GM18505 (cell line): ENCODE measurements at regions not wholly inside any gene's neighbourhood (a gene's known extent, or its start where the extent isn't known, plus 50 kb on each side); places are given as distances from the start of the nearest gene placed in this dataset.

Experiments
- ATAC-seq: cut with Tn5 transposase; IDR thresholded peaks from one replicate; pipeline ENCODE4 v1.9.1; 2021; ENCODE audit not compliant: unreplicated experiment
- POLR2A ChIP-seq: IDR thresholded peaks from 4 replicates; pipeline ENCODE4 v1.6.1; 2011; ENCODE audit warnings: borderline replicate concordance; ENCODE audit not compliant: insufficient read depth, insufficient read length; ENCODE audit errors: extremely low read depth

DNA sequence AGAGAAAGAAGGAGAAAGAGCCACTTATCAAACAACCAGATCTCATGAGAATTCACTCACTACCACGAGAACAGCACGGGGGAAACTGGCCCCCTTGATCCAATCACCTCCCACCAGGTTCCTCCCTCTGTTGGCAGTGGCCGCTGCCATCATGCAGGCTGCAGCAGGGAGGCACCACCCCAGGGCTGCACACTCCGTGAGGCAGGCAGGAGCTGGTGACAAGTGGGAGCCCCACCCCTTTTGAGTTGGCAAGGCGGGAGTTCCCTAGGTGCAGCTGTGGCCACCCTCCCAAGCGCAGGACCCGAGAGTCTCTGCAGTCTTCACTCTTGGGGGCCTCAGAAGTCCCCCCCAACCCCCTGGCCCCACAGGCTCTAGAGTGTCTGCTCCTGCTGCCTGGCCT lies 83.9 kb upstream of the GJB5 start:
- ATAC-seq, result no peak
- no peak for TF ChIP-seq POLR2A

DNA sequence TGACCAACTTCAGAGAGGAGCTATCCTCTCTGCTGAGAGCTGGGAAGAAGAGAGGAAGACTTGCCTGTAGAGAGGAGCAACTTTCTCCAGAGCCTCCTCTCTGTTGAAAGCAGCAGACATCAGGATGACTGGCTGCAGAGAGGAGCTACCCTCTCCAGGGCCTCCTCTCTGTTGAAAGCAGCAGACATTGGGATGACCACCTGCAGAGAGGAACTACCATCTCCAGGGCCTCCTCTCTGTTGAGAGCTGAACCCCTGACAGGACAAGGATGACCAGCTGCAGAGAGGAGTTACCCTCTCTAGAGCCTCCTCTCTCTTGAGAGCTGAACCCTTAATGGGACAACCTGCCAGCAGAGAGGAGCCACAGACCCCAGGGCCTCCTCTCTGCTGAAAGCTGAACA lies 83.0 kb upstream of the GJB5 start:
- ATAC-seq, result no peak
- no peak for TF ChIP-seq POLR2A

DNA sequence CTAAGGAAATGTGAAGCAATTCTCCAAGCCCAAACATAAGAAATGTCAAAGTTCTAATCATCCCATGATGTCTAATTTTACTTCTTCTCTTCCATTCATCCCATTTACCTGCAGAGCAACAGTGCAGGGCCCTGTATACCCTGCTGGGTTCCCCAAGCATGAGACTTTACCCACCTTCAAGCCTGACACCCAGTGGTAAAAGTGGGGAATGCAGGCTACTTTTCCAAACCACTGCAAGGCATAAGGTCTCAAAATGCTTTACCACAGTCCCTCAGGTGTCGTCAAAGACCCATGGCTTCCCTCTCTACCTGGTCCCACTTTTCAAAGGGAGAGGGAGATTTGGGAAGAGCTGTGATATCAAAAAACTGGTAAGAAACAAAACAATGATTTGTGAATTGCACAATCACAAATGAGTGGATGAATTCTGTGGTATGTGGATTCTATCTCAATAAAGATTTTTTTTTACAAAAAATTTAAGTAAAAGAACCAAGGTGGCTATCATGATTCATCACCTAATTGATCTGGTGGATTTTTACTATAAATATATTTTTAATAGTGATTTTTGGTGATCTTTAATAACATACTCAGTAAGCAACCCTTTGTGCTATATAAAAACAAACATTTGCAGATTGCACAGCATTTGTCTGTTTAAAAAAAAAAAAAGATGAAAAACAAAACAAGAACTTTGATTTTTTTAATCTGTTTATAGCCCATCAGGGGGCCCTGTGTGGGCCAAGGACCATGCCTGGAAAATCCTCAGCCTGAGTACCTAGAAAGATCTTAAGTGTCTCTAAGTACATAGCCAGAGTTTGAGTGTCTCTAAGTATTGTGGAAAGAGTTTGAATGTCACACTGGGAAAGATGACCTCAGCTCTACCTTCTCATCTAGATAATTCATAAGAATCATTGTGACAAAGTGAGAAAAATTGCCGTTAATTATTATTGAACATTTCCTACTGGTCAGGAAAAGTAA lies 73.1 kb upstream of the GJB5 start:
- no peak for ATAC-seq
- no peak for TF ChIP-seq POLR2A

DNA sequence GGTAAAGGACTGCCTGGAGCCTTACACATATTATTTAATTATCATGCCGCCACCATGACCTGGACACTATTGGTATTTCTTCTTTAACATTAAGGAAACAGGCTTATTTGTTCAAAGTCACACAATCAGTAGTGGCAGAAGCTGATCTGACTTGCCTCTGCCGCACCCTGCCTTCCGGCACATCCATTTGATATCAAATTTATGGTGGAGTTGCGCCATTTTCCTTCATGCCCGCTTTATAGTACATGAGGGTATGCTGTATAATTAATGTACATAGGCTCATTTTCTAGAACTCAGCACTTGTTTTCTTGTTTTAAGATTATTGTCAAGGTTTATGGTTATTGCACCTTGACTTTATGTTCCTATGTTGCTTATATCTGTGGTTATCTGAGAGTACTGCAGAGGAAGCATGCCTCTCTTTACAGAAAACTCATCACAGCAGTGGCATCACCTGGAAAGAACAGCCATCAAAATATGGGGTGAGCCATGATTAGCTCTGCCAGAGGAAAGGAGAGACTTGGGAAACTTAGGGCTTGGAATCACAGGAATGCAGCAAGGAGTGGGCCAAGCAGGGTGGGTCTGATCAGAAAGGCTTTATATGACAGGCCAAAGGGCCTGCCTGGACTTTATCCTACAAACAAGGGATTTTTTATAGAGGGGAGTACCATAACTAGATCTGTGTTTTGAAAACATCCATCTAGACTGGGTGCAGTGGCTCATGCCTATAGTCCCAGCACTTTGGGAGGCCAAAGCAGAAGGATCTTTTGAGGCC lies 72.2 kb upstream of the GJB5 start:
- ATAC-seq, result no peak
- no peak for TF ChIP-seq POLR2A

DNA sequence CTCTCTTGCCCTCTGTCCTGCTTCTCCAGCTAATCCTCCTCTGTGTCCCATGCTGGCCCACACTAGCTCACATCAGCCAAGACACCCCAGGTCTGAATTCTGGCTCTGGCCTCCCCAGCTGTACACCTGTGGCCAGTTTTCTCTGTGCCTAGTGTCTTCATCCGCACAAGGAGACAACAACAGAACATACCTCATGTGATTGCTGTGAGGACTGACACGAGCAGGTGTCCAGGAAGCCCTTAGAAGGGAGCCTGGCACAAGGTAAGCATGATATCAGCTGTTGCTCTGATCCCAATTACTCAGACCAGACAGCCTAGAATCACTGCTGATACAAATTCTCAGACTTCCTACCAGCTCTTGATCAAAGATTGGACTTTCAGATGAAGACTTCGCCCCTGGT lies 71.2 kb upstream of the GJB5 start:
- no peak for TF ChIP-seq POLR2A
- ATAC-seq, result no peak

DNA sequence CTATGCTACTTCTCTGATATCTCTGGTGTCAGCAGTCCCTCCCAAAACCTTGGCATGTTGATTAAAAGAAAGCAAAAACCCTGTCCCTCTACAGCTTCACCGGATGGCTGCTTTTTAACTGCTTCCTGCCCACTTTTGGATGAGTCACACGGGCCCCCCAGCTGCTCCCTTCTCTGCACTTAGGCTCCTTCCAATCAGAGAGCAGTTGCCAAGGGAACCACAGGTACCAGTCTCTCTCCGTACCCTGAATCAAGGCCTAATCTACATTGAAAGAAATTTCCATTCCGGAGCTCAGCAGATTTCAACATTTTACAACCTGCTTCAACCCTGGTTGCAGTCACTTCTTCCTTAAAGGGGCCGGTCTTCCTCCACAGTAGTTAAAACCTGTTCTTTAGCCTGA lies 70.6 kb upstream of the GJB5 start:
- no peak for ATAC-seq

DNA sequence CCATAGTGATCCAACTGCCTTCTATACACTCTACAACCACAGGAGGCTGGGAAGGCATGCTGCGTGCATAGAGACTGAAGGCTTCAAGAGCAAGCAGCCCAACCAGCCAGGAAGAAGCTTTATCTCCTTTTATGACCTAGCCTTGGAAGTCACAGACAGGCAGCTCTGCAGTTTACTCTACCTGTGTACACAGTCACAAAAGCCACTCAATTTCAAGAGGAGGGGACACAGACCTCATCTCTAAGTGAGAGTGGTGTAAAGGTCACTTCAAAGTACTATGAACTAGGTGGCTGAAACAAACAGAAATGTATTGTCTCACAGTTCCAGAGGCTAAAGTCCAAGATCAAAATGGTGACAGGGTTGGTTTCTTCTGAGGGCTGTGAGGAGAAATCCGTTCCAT lies 69.6 kb upstream of the GJB5 start:
- no peak for TF ChIP-seq POLR2A
- no peak for ATAC-seq

More for the DNA sequence above, 70.6 kb upstream of the GJB5 start:
- no peak for TF ChIP-seq POLR2A

DNA sequence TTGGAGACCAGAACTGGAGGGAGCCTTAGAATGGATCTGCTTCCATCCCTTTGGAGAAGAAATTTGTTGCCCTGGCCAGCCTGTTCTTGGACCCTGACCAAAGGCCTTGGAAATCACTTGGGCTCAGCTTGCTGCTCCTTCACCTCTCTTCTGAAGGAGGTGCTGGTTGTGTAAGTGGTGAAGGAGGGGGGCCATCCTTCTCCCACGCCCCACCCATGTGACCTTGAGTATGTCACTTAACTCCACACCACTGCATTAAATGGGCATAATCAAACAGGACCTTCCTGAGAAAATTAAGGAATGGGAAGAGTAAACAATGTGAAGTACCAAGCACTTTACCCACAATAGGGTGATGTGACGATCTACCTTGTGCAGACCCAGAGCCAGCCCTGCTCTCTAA lies 68.3 kb upstream of the GJB5 start:
- no peak for ATAC-seq
- no peak for TF ChIP-seq POLR2A

DNA sequence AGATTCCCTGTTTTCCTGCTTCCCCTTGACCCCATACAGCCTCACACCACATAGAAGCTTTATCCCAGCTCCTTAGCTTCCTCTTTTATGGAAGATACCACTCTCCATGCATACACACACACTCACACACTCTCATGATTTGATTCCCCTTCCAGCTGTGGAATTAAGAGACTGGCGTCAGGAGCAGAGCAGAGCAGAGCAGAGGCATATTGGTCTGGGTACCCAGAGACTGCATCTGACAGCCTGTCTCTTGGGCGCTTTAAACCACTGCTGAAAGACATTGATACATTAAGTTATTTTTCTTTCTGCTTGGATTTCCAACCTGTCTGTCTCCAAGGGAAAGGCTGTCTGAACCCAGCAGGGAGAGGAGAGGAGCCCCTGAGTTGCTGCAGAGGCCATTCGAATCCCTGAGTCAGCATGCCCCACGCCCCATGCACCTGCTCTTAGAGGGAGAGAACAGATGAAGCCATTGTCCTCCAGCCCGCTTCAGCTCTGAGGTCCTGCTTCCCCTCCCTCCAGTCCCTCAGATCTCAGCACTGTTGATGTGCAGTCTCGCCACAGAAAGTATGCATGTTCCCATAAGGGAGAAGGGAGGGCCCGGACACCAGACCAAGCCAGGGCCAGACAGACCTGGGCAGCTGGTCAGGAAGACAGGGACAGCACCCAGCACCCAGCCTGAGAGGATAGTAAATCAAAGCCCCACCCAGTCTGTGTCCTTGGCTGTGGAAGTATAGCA lies 66.7 kb upstream of the GJB5 start:
- TF ChIP-seq POLR2A, result no peak
- ATAC-seq, result no peak

DNA sequence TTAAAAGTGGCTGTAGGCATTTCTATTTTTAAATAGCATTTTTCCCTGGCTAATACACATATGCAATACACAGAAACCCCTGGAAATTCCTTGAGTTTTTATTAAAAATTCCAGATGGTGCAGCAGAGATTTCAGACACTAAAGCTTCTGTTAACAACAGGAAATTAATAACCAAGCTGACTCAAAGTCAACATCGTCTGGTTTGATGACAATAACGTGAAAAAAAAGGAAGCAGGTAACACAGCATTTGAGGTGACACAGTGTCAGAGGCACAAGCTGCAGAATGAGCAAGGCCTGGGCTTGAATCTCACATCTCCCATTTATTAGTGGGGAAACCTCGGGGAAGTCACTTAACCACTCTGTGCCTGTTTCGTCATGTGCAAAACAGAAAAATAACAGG lies 64.6 kb upstream of the GJB5 start:
- no peak for ATAC-seq

DNA sequence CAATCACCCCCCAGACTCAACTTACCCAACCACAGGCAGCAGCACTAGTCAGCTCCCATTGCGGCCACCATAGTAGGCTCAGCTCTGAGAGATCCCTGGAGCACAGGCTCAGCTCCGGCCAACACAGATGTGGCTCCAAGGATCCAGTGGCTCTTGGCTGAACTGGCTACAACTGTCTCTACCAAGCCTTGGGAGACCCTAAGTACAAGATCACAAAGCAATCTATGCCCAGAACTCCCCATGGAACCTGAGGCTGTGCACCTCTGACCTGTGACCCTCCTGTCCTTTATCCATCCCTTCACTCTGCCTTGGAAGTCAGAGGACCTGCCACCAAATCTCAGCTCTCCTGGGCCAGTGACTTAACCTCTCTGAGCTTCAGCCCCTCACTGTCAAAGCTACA lies 61.8 kb upstream of the GJB5 start:
- ATAC-seq, result no peak
- no peak for TF ChIP-seq POLR2A

More for the DNA sequence above, 64.6 kb upstream of the GJB5 start:
- no peak for TF ChIP-seq POLR2A

DNA sequence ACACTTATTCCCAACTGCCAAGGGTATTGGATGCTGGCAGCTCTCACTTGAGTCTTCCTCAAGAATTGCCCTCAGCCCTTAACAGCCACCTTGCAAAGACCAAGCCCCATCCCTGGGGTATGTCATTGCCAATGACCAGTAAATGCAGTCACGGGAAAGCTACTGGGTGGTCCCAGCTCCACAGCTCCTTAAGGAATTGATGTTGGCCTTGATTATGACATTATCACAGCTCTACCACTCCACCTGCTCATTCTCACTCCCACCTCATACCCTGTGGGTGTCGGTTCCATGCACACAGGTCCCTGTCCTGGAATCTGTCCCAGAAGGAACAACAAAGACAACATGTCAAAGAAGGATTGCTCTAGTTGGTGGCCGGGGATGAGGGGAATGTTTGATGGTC lies 60.5 kb upstream of the GJB5 start:
- no peak for TF ChIP-seq POLR2A
- no peak for ATAC-seq

DNA sequence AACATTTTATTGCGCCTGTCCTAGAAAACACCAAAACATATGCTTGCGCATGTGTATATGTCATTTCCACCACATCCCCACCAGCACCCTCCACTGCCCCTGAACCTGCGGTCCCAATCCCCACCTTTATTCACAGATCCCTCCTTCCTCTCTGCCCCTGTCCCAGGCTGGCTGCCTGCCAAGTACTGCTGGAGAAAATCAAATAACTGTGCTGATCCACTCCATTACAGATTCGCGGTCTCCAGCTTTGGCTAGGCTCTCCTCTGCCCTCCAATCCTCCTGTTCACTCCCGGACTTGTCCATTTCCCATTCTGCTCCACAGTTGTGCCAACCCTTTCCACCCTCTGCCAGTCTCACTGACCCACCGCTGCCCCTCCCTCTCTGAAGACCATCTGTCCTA lies 59.3 kb upstream of the GJB5 start:
- ATAC-seq, result no peak
- TF ChIP-seq POLR2A, result no peak
